Activated CD8-positive, alpha-beta memory T cell treated with anti-CD3 and anti-CD28 coated beads, Interleukin-2, amount 10 ng/mL, durations not matched to agents 7 days and 5 days (primary cell): ENCODE measurements at regions not wholly inside any gene's neighbourhood (a gene's known extent, or its start where the extent isn't known, plus 50 kb on each side); places are given as distances from the start of the nearest gene placed in this dataset.

Experiments used
- ATAC-seq: fragments of 150-1000 bp; cut with Tn5 transposase; one replicate; pipeline ENCODE4 v1.10.0; 2021; ENCODE audit warnings: moderate library complexity
- CTCF ChIA-PET: fragments of 350-600 bp; sonication (Branson Sonifier 250); formaldehyde crosslinking; loops from one replicate; lab custom pipeline; 2021; ENCODE audit warnings: antibody characterized with exemption; lab: Charles Lee
- DNase-seq: peaks from one replicate; pipeline ENCODE4 v3.0.0-alpha.2; 2020
- H3K27ac Mint-ChIP-seq: one replicate; pipeline ENCODE4 v1.8.0; 2021; ENCODE audit warnings: mild to moderate bottlenecking, mixed read lengths
- H3K27me3 Mint-ChIP-seq: one replicate; pipeline ENCODE4 v1.8.0; 2021; ENCODE audit warnings: mixed read lengths
- H3K36me3 Mint-ChIP-seq: one replicate; pipeline ENCODE4 v1.8.0; 2021; ENCODE audit warnings: mild to moderate bottlenecking, mixed read lengths
- H3K4me1 Mint-ChIP-seq: one replicate; pipeline ENCODE4 v1.8.0; 2021; ENCODE audit warnings: mixed read lengths
- H3K4me3 Mint-ChIP-seq: one replicate; pipeline ENCODE4 v1.8.0; 2021; ENCODE audit warnings: mild to moderate bottlenecking, moderate library complexity, mixed read lengths
- H3K9me3 Mint-ChIP-seq: one replicate; pipeline ENCODE4 v1.8.0; 2022; ENCODE audit warnings: low read depth, mixed read lengths

DNA sequence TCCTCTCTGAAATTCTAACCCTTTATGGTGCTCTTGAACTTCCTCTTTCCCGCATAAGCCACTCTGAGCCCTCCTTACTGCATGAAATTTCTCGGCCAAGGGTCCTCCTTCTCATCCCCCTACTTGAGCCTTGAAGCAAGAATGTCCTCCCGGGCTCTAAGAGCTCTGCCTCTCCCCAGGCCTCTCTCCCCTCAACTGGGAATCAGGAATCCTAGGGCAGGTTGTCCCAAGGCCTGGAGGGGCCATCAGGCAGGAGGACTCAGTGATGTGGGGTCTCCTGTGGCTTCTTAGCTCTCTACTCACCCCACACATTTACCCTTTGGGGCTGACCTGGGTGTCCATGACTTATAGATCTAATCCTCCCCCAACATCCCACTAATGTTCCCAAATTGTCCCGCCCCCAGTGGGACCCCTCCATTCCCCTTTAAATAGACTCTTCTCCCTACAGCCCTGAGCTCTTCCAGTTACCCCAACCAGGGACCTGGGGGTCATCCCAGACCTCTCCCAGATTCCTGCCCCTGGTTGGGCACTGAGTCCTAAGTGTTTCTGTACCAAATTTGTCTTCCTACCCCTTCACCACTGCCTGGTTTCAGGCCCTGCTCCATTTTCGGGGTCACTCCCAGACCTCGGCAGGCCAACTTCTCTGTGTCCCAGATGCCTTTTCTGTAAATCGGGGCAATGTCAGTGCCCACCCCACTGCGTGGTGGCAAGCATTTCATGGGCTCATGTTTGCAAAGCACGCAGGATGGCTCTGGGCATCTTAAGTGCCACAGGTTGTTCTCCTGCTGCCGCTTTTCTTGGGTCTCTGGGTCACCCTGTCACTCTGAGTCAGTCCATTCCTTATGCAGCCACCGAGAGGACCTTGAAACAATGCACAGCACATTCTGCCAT lies 171.2 kb downstream of the ASB1 start:
- ATAC-seq: no peak
- Mint-ChIP-seq H3K4me1 (no peaks in the 10 kb centered on the region), H3K4me3 (no peak overlapping the region), H3K27me3 (peaks cover 10% of the 10 kb centered on the region), H3K27ac (no peak overlapping the region), H3K9me3 (no peaks in the 10 kb centered on the region), H3K36me3 (no peaks in the 10 kb centered on the region)
- CTCF ChIA-PET: no interaction called here
- no peak for DNase-seq

GRCh38 chr2:238598802-238599530 lies 172.2 kb downstream of the ASB1 start:
- H3K9me3 Mint-ChIP-seq: no peaks in the 10 kb centered on the region
- no peak overlapping the region for H3K27ac Mint-ChIP-seq
- H3K27me3 Mint-ChIP-seq: peaks cover 10% of the 10 kb centered on the region
- DNase-seq (no peak), ATAC-seq (no peak)
- no peaks in the 10 kb centered on the region for H3K4me1 Mint-ChIP-seq
- CTCF ChIA-PET: no interaction called here
- no peak overlapping the region for H3K4me3 Mint-ChIP-seq
- no peaks in the 10 kb centered on the region for H3K36me3 Mint-ChIP-seq

DNA sequence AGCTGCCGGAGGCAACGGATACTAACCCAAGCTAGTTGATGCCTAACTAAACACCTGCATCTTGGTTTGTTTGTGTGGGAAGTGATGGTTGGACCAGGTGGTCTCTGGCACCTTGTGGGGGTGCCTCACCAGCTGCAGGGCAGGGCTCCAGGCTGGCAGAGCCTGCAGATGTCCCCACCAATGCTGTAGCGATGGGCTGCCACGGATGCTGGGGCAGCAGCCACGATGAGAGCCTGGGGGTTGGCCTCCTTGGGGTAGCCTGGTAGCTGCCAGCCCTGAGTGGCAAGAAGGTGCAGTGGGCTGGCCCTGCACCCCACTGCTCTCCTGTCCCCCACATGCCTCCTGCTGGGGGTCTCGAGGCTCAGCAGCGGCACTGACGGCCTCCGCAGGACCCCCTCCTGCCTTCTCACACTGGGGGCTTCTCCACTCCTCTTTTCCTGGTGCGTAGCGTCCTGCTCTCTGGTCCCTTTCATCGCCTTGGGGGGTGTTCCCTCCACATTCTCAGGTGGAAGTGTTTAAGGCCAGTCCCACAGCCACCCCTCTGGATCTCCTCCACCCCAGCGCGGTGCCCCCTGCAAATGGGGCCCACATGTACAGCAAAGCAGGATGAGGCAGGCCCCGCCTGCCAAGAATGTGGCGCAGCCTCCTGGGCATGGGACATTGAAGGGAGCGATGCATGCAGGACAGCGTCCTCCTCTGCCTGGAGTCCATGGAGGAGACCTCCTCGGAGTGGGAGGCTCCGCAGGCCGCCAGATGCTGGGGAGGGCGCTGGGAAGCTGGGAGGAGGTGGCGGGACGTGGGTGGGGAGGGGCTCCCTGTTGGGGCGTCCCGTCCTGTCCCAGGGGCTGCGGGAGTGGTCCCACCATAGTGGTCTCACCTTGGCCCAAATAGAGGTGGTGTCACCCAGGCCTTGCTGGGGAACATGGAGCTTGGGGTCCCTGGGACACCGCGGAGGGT lies 173.1 kb downstream of the ASB1 start:
- no peaks in the 10 kb centered on the region for H3K36me3 Mint-ChIP-seq
- no peak overlapping the region for H3K4me3 Mint-ChIP-seq
- H3K9me3 Mint-ChIP-seq: no peaks in the 10 kb centered on the region
- H3K27me3 Mint-ChIP-seq: peaks cover 18% of the 10 kb centered on the region
- no peaks in the 10 kb centered on the region for H3K4me1 Mint-ChIP-seq
- no peak for ATAC-seq
- DNase-seq: no peak
- CTCF ChIA-PET: no interaction called here
- H3K27ac Mint-ChIP-seq: no peak overlapping the region

- Mint-ChIP-seq H3K4me1 (no peaks in the 10 kb centered on the region), H3K9me3 (no peaks in the 10 kb centered on the region), H3K36me3 (no peaks in the 10 kb centered on the region), H3K27ac (peak overlapping the region; percentile 16), H3K27me3 (peaks cover 19% of the 10 kb centered on the region), H3K4me3 (no peak overlapping the region)
- CTCF ChIA-PET: no interaction called here
- DNase-seq (no peak), ATAC-seq (no peak)
Measured at GRCh38 chr2:238600506-238601432, 174.0 kb downstream of the ASB1 start.

GRCh38 chr2:238601433-238602222 lies 174.9 kb downstream of the ASB1 start:
- CTCF ChIA-PET: no interaction called here
- Mint-ChIP-seq H3K4me1 (no peaks in the 10 kb centered on the region), H3K9me3 (no peaks in the 10 kb centered on the region), H3K36me3 (no peaks in the 10 kb centered on the region), H3K27me3 (peaks cover 19% of the 10 kb centered on the region), H3K27ac (no peak overlapping the region), H3K4me3 (no peak overlapping the region)
- no peak for ATAC-seq
- no peak for DNase-seq

- H3K4me1 Mint-ChIP-seq: no peaks in the 10 kb centered on the region
- peaks cover 19% of the 10 kb centered on the region for H3K27me3 Mint-ChIP-seq
- no peak overlapping the region for H3K4me3 Mint-ChIP-seq
- ATAC-seq: no peak
- H3K36me3 Mint-ChIP-seq: no peaks in the 10 kb centered on the region
- no peaks in the 10 kb centered on the region for H3K9me3 Mint-ChIP-seq
- H3K27ac Mint-ChIP-seq: no peak overlapping the region
- no peak for DNase-seq
- CTCF ChIA-PET: no interaction called here
Measured at GRCh38 chr2:238602223-238602960, 175.7 kb downstream of the ASB1 start.

- no peak for ATAC-seq
- Mint-ChIP-seq H3K4me3 (no peak overlapping the region), H3K9me3 (peaks cover 4% of the 10 kb centered on the region), H3K4me1 (no peaks in the 10 kb centered on the region), H3K27me3 (peaks cover 21% of the 10 kb centered on the region), H3K36me3 (peaks cover 3% of the 10 kb centered on the region), H3K27ac (no peak overlapping the region)
- no peak for DNase-seq
- CTCF ChIA-PET: no interaction called here
Measured at GRCh38 chr2:238603596-238603995, 176.9 kb downstream of the ASB1 start.

DNA sequence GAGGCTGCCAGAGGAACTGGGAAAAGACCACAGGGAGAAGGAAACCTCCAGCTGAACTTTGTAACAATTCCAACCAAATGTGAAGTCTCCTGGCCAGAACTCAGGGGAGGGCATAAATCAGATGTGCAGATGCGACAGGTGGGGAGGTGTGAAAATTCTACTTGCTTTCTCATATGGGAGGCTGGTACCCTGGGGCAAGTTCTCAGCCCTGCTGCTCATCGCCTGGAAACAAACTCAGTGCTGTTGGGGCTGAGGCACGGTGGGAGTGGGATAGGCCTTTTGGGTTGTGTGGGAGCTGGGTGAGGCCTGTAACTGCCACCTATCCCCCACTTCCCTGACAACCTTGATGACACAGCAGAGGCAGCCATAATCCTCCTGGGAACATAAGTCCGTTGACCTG lies 179.6 kb downstream of the ASB1 start:
- peaks cover 7% of the 10 kb centered on the region for H3K9me3 Mint-ChIP-seq
- CTCF ChIA-PET: no interaction called here
- no peaks in the 10 kb centered on the region for H3K4me1 Mint-ChIP-seq
- no peak overlapping the region for H3K27ac Mint-ChIP-seq
- H3K36me3 Mint-ChIP-seq: peaks cover 3% of the 10 kb centered on the region
- no peak for DNase-seq
- no peak for ATAC-seq
- no peak overlapping the region for H3K4me3 Mint-ChIP-seq
- peaks cover 29% of the 10 kb centered on the region for H3K27me3 Mint-ChIP-seq

DNA sequence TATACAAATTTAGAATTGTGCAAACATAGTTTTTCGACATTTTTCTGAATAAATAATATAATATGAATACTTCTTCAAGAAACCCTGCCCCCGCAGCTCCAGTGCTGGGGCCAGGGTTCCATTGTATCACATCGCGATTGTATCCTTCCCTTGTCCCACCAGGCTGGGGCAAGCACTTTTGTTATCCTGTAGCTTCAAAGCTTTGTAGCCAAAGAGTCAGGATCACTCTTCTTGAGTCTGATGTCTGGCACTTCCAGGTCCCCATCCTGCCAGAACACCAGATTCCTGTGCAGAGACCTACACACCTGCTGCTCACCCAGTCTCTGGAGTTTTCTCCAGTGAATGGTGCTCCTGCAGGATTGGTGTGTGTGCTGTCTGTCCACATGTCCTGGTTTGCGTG lies 186.9 kb downstream of the ASB1 start:
- no peak overlapping the region for H3K27ac Mint-ChIP-seq
- H3K9me3 Mint-ChIP-seq: peaks cover 3% of the 10 kb centered on the region
- no peak for DNase-seq
- no peaks in the 10 kb centered on the region for H3K36me3 Mint-ChIP-seq
- no peak overlapping the region for H3K4me3 Mint-ChIP-seq
- H3K27me3 Mint-ChIP-seq: peaks cover 11% of the 10 kb centered on the region
- CTCF ChIA-PET: no interaction called here
- no peak for ATAC-seq
- no peaks in the 10 kb centered on the region for H3K4me1 Mint-ChIP-seq

- DNase-seq: no peak
- CTCF ChIA-PET: no interaction called here
Measured at GRCh38 chr2:238614376-238614775, 187.6 kb downstream of the ASB1 start.

GRCh38 chr2:238615187-238615586 lies 188.5 kb downstream of the ASB1 start:
- CTCF ChIA-PET: no interaction called here
- H3K27me3 Mint-ChIP-seq: peaks cover 6% of the 10 kb centered on the region
- no peak overlapping the region for H3K4me3 Mint-ChIP-seq
- no peaks in the 10 kb centered on the region for H3K9me3 Mint-ChIP-seq
- no peaks in the 10 kb centered on the region for H3K4me1 Mint-ChIP-seq
- DNase-seq (no peak), ATAC-seq (no peak)
- H3K27ac Mint-ChIP-seq: no peak overlapping the region
- no peaks in the 10 kb centered on the region for H3K36me3 Mint-ChIP-seq

More at GRCh38 chr2:238614376-238614775, 187.6 kb downstream of the ASB1 start:
- H3K36me3 Mint-ChIP-seq: no peaks in the 10 kb centered on the region
- H3K4me3 Mint-ChIP-seq: no peak overlapping the region
- H3K9me3 Mint-ChIP-seq: no peaks in the 10 kb centered on the region
- no peak for ATAC-seq
- H3K27me3 Mint-ChIP-seq: peaks cover 6% of the 10 kb centered on the region
- no peak overlapping the region for H3K27ac Mint-ChIP-seq
- H3K4me1 Mint-ChIP-seq: no peaks in the 10 kb centered on the region
